ENCODE measurements at regions not wholly inside any gene's neighbourhood (a gene's known extent, or its start where the extent isn't known, plus 50 kb on each side); places are given as distances from the start of the nearest gene placed in this dataset.

DNA sequence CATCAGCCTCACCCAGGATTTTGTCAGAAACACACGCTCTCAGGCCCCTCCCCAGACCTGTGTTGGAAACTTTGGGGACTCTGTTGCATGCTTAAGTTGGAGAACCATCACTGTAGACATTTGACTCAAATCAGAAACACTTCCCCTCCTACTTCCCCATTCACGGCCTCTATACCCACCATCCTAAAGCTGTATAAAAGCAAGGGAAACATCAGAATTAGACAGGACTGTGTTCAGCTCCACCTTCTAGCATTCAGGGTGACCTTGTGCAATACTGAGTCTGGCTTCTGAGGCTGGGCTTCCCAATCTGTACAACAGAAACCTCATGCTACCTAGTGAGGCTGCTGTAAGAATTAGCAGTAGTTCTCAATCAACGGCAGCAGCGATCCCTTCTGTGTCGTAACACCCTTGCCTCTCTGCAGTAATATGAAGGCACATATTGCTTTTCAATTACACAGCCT, 252.3 kb downstream of the LY86 start:
- DNase-seq (ENCODE audit: low spot score) = no peak

DNA sequence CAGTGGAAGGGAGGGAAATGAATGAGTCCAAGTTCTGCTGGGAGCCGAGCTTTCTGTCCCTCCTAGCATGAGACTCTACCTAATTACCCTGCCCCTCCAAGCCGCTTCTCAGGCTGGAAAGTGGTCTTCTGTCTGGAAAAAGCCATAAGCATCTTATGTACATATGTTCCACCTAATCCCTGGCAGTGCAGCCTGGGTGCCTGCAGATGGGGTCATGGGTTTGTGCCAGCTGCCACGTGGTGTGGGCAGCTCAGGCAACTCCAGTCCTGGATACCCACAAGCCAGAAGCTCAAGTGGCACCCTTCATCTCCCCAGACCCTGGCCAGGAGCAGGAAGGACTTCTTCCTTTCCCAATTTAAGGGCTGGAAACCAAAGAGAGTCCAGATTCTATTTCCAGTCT, 253.1 kb downstream of the LY86 start:
- no peak for DNase-seq (ENCODE audit: low spot score)

GRCh38 chr6:6842291-6842690, 253.8 kb downstream of the LY86 start:
- DNase-seq (ENCODE audit: low spot score) = no peak

GRCh38 chr6:6843057-6843627, 254.6 kb downstream of the LY86 start:
- no peak for DNase-seq (ENCODE audit: low spot score)

DNA sequence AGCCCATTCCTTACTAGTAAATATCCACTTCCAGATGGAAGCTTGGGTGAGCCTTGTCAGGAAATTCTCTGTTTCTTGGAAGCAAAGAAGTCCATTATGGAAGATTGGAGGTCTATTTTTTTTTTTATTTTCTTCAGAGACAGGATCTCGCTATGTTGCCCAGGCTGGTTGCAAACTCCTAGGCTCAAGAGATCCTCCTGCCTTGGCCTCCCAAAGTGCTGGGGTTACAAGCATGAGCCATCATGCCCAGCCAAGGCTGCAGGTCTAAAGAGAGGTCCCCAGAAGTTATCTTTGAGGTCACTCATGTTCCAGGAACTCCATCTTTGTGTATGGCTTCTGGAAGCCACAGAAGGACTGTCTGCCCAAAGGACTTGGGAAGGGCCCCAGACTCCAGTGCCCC, 255.3 kb downstream of the LY86 start:
- no peak for DNase-seq (ENCODE audit: low spot score)

GRCh38 chr6:6844530-6844929, 256.0 kb downstream of the LY86 start:
- no peak for DNase-seq (ENCODE audit: low spot score)

DNA sequence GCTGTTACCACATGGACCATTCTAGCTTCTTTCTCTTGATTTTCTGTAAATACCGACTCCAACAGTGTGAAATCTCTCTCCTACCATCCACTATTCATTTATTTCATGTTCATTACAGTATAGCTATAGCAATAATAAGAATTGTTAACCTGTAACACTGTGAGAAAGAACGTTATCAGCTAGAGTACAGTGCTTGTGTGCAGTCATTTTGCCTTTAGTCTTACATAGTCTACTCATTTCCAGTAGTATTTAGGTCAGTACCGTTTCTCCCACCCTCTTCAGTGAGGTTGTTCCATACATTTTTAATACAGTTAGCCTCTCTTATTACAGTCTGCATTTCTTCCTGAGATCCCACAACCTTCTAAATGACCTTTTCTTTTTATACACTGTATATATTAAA, 257.1 kb downstream of the LY86 start:
- DNase-seq (ENCODE audit: low spot score) = no peak

DNA sequence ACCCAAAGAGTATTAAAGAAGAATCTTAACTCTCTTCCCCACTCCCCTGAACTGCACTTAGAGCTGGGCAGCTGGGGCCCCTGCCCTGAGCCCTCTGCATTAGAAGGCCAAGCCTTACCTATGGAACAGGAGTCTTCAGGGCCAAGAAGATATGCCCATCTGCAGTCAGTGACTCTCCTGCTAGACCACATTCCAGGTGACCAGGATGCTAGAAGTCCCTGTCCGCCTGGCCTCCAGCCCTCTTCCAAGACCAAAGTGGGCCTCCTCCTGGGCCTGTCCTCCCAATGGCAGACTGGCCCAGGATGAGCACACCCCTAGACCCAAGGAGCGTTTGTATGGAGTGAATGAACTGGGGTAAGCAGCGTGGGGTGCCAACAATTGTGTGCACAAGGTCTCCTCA, 259.1 kb downstream of the LY86 start:
- DNase-seq (ENCODE audit: low spot score) = no peak

DNA sequence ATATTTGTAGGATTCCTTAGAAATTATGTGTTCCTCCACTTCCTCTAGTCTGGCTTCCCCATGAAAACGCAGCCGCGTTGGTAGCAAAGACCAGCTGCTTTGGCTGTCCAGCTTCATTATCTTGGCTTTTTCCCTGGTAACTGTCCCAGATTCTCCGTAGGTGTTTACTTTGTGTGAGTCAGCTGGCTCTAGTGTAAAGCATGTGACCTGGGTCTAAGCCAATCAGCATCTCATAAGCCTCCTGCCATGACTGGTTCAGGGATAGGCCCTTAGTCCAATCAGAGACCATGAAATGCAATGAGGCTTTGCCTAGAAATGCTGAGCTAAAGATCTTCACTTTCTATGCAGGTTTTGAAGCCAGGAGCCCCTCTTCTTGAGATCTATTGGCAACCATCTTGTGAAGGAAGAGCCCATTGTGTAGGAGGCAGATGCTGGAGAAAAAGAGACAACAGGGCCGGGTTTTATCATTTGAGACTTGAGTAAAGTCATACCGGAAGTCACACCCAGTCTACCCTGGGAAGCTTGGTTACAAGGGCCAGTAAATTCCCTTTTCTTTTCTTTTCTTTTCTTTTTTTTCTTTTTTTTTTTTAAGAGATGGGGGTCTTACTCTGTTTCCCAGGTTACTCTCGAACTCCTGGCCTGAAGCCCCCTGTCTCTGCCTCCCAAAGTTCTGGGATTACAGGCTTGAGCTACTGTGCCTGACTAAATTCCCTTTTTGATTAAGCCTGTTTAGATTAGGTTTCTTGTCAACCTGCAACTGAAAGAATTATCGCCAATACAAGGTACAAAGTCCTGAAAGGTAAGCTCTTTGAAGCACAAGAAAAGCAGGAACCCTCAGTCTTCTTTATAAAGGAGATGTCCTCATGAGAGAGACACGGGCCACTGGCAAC, 256.5 kb upstream of the RREB1 start:
- no peak for DNase-seq (ENCODE audit: low spot score)

GRCh38 chr6:6851949-6852261, 255.9 kb upstream of the RREB1 start:
- DNase-seq (ENCODE audit: low spot score) = no peak

DNA sequence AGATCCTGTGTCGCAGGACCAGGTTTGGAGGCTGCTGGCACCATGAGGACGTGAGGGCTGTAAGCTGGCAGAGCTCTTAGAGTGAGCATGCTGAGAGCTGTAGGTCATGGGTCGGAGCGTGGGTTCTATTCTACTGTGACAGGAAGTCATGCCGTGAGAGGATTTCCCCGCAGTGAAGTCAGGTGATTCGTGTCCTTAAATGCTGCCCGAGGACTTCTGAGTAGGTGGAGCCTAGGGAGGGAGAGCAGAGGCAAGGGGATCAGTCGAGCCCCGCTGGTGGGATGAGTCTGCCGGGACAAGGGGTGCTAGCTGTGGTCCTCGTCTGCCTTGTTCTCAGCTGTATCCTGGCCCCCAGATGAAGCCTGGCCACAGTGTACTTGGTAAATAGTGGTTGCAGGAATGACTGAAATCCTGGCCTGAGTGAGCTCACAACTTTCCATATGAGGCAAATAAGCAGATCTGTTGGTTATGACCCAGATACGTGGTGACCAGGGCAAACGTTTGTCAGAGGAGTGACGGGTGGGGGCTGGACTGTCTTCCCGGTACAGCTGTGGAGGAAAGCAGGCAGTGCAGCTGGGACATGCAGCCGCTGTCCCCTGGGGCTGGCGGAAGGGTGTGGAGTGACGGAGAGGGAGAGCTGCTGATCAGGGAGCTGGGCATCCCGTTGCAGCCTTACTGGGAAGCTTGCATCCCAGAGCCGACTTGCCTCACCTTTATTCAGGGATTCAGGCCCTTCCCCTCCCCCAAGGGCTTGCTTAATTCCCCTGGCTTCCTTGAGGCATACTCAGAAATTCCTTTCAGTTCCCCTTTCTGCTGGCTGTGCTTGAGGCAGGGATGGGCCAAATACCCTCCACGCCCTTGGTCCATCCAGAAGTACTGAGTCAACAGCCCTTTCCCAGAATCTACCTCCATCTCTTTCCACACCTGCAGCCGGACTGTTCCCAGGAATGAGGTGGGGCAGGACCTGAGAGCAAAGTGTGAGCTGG, 250.9 kb upstream of the RREB1 start:
- no peak for DNase-seq (ENCODE audit: low spot score)

DNA sequence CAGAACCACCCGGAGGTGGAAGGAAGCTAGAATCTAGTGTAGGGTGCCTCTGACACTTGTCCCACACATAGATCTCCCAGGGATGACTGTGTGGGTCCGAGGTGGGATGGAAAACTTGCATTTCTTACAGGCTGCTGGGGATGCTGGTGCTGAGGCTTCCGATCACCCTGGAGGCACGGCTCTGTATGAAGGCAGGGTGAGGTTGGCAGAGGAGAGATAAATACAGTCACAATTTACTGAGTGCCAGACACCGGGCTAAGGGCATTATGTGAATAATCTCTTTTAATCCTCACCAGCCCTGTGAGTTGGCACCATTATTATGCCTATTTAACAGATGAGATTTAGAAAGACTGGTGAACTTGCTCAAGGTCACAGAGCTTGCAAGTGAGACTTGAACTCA, 250.2 kb upstream of the RREB1 start:
- DNase-seq (ENCODE audit: low spot score) = no peak

GRCh38 chr6:6858533-6858982, 249.2 kb upstream of the RREB1 start:
- no peak for DNase-seq (ENCODE audit: low spot score)

DNA sequence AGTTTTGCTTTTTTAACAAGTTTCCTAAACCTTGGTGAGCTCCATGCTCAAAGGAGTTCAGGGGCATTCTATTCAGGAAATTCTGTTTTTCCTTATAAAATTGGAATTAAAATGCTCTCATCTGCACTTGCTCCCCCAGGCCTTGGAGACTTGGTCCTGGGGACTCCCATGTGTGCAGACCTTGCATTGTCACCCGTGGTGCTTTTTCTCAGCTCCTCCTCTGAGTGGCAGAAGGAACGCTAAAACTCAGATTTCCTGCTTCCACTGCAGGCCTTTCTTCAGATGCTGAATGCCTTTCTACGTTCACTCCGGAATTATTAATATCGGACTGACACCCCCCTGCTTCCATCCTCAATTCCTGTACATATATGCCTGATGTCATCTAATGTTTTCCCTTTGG, 248.7 kb upstream of the RREB1 start:
- DNase-seq (ENCODE audit: low spot score) = no peak

- no peak for DNase-seq (ENCODE audit: low spot score)
Measured at GRCh38 chr6:6859722-6860121, 248.0 kb upstream of the RREB1 start.

GRCh38 chr6:6860863-6861262, 246.9 kb upstream of the RREB1 start:
- DNase-seq (ENCODE audit: low spot score) = no peak

GRCh38 chr6:6861351-6861894, 246.3 kb upstream of the RREB1 start:
- DNase-seq (ENCODE audit: low spot score) = no peak

GRCh38 chr6:6861995-6862394, 245.8 kb upstream of the RREB1 start:
- no peak for DNase-seq (ENCODE audit: low spot score)

- DNase-seq (ENCODE audit: low spot score) = no peak
Measured at GRCh38 chr6:6863970-6864639, 243.7 kb upstream of the RREB1 start.

GRCh38 chr6:6865611-6866010, 242.2 kb upstream of the RREB1 start:
- DNase-seq (ENCODE audit: low spot score) = no peak

DNA sequence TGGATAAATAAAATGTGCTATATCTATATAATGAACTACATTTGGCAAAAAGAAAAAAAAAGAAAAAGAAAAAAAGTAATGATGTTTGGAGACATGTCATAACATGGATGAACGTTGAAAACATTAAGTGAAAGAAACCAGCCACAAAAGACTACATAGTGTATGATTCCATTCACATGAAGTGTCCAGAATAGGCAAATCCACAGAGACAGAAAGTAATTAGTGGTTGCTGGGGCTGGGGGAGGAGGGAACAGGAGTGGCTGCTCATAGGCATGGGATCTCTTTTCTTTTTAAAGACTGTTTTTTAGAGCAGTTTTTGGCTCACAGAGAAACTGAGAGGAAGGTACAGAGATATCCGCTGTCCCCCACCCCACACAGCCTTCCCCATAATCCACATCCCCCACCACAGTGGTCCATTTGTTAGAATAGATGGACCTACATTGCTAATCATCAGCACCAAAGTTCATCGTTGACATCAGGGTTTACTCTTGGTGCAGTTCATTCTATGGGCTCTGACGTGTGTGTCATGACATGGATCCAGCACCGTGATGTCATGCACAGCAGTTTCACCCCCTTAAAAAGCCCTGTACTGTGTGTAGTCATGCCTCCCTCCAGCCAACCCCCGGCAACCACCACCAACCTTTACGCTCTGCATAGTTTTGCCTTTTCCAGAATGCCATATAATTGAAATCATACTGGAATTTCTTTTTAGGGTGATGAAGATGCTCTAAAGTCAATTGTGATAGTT, 240.9 kb upstream of the RREB1 start:
- no peak for DNase-seq (ENCODE audit: low spot score)

Measured in germinal center (tissue), 1 donor.